ENCODE measurements at regions not wholly inside any gene's neighbourhood (a gene's known extent, or its start where the extent isn't known, plus 50 kb on each side); places are given as distances from the start of the nearest gene placed in this dataset.

DNA sequence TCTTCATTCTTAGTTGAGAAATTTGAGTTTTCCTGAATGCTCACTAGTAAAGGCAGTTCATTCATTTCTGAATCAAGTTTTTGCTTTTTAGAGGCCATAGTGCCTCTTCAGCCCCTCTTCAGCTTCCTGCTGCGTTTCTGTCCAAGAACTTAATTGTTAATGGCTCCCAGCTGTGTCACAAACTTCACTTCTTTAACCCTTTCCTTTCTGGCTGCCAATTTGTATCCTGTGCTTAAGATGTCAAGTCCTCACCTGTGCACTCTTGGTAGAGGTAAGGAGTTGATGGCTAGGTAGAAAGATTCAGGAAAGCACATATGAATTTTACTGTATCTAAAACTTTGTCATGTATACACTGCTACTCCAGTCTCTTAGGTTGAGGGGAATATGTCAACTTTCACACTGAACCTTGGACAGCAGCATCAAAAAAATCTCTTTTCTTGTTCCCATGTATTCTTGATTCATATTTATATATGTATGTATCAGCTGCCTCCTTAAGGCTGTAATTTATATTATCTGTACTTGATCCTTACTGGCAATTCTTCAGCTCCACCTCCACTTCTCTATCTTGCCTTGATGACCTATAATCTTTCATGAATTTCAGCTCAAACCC is 612.8 kb downstream of the LMO4 start:
- Histone ChIP-seq H3K9ac (ENCODE audit: low read length in 3 of 3) (no peak overlapping the region), H3K9me3 (ENCODE audit: control insufficient read depth in 2 of 3, insufficient read depth in 1 of 3, low read length in 3 of 3) (no peaks in the 10 kb centered on the region), H3K4me1 (ENCODE audit: control insufficient read depth in 2 of 3, insufficient read depth in 2 of 3, low read depth in 1 of 3, low read length in 3 of 3) (no peaks in the 10 kb centered on the region), H3K27ac (ENCODE audit: low read depth in 2 of 2, low read length in 2 of 2) (no peak overlapping the region), H3K4me3 (ENCODE audit: low read length in 3 of 3) (no peak overlapping the region), H3K36me3 (ENCODE audit: control insufficient read depth in 2 of 3, insufficient read depth in 3 of 3, low read length in 3 of 3) (no peaks in the 10 kb centered on the region), H3K27me3 (ENCODE audit: control insufficient read depth, insufficient read depth, low read length) (no peaks in the 10 kb centered on the region)
- intact Hi-C loops (cut with DNase I), result no loop called here
- peak in 2 of 5 donors; percentile 53 to 74 for DNase-seq
- no peak for FAIRE-seq
- no peak for TF ChIP-seq CTCF (IDR thresholded peaks at IDR 0.05; ENCODE audit: borderline replicate concordance, extremely low read depth, insufficient read depth)

GRCh38 chr1:87942165-87942564 is 613.5 kb downstream of the LMO4 start:
- no peak overlapping the region for H3K9ac ChIP-seq (ENCODE audit: low read length in 3 of 3)
- intact Hi-C loops (cut with DNase I), result no loop called here
- no peaks in the 10 kb centered on the region for H3K27me3 ChIP-seq (ENCODE audit: control insufficient read depth, insufficient read depth, low read length)
- no peaks in the 10 kb centered on the region for H3K4me1 ChIP-seq (ENCODE audit: control insufficient read depth in 2 of 3, insufficient read depth in 2 of 3, low read depth in 1 of 3, low read length in 3 of 3)
- H3K36me3 ChIP-seq (ENCODE audit: control insufficient read depth in 2 of 3, insufficient read depth in 3 of 3, low read length in 3 of 3), result no peaks in the 10 kb centered on the region
- FAIRE-seq (no peak), DNase-seq (no peak)
- H3K9me3 ChIP-seq (ENCODE audit: control insufficient read depth in 2 of 3, insufficient read depth in 1 of 3, low read length in 3 of 3), result no peaks in the 10 kb centered on the region
- H3K4me3 ChIP-seq (ENCODE audit: low read length in 3 of 3), result no peak overlapping the region
- no peak for TF ChIP-seq CTCF (IDR thresholded peaks at IDR 0.05; ENCODE audit: borderline replicate concordance, extremely low read depth, insufficient read depth)
- H3K27ac ChIP-seq (ENCODE audit: low read depth in 2 of 2, low read length in 2 of 2), result no peak overlapping the region

DNA sequence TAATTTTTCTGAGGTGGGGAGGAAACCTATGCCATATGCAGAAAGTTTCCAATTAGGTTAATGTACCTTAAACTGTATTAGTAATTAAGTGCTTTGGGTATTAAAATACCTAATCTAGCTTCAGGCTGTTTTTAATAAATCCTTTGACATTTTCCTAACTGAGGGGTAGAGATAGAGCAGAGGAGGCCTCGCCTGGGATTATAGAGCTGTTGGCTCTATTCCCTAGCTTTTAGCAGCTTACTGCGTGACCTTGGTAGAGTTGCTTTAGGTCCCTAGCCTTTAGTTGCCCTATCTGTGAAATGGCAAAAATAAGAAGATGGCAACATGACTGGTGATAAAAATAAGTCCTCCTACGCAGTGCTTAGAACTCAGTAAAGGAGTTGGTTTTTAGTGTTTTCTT is 621.0 kb downstream of the LMO4 start:
- Histone ChIP-seq H3K27ac (ENCODE audit: low read depth in 2 of 2, low read length in 2 of 2) (no peak overlapping the region), H3K9me3 (ENCODE audit: control insufficient read depth in 2 of 3, insufficient read depth in 1 of 3, low read length in 3 of 3) (no peaks in the 10 kb centered on the region), H3K27me3 (ENCODE audit: control insufficient read depth, insufficient read depth, low read length) (no peaks in the 10 kb centered on the region), H3K9ac (ENCODE audit: low read length in 3 of 3) (no peak overlapping the region), H3K4me1 (ENCODE audit: control insufficient read depth in 2 of 3, insufficient read depth in 2 of 3, low read depth in 1 of 3, low read length in 3 of 3) (no peaks in the 10 kb centered on the region), H3K4me3 (ENCODE audit: low read length in 3 of 3) (no peak overlapping the region), H3K36me3 (ENCODE audit: control insufficient read depth in 2 of 3, insufficient read depth in 3 of 3, low read length in 3 of 3) (no peaks in the 10 kb centered on the region)
- FAIRE-seq (no peak), DNase-seq (no peak)
- intact Hi-C loops (cut with DNase I), result no loop called here
- no peak for TF ChIP-seq CTCF (IDR thresholded peaks at IDR 0.05; ENCODE audit: borderline replicate concordance, extremely low read depth, insufficient read depth)

DNA sequence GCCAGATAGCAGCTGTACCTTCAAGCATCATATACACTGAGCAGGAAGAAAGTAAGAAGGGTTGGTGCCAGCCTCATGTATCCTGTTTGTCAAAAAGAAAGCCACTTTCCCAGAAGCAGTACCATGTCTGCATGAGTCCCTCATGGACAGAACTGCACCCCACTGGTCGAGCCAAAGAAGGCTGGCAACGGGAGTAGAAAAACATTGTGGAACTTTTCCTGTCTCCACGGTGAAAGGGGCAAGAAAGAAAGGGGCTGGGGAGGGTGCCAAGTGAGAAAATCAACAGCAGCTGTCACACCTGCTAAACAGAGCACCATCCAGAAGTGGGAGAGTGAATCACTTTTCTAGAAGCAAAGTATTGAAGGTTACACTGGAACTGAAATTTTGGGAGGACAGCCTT is 621.7 kb downstream of the LMO4 start:
- DNase-seq (no peak), FAIRE-seq (no peak)
- Histone ChIP-seq H3K9ac (ENCODE audit: low read length in 3 of 3) (no peak overlapping the region), H3K4me3 (ENCODE audit: low read length in 3 of 3) (no peak overlapping the region), H3K9me3 (ENCODE audit: control insufficient read depth in 2 of 3, insufficient read depth in 1 of 3, low read length in 3 of 3) (no peaks in the 10 kb centered on the region), H3K27ac (ENCODE audit: low read depth in 2 of 2, low read length in 2 of 2) (no peak overlapping the region), H3K4me1 (ENCODE audit: control insufficient read depth in 2 of 3, insufficient read depth in 2 of 3, low read depth in 1 of 3, low read length in 3 of 3) (no peaks in the 10 kb centered on the region), H3K36me3 (ENCODE audit: control insufficient read depth in 2 of 3, insufficient read depth in 3 of 3, low read length in 3 of 3) (no peaks in the 10 kb centered on the region), H3K27me3 (ENCODE audit: control insufficient read depth, insufficient read depth, low read length) (no peaks in the 10 kb centered on the region)
- TF ChIP-seq CTCF (IDR thresholded peaks at IDR 0.05; ENCODE audit: borderline replicate concordance, extremely low read depth, insufficient read depth), result no peak
- intact Hi-C loops (cut with DNase I), result no loop called here
